ENCODE measurements at regions not wholly inside any gene's neighbourhood (a gene's known extent, or its start where the extent isn't known, plus 50 kb on each side); places are given as distances from the start of the nearest gene placed in this dataset.

GRCh38 chr10:8576281-8576680, 521.8 kb downstream of the GATA3 start:
- TF ChIP-seq CTCF (IDR thresholded peaks at IDR 0.05), result no peak
- no peak for FAIRE-seq
- Histone ChIP-seq H3K4me1 (no peaks in the 10 kb centered on the region), H3K27me3 (no peaks in the 10 kb centered on the region), H3K9me3 (no peaks in the 10 kb centered on the region), H3K27ac (no peak overlapping the region), H3K4me3 (no peak overlapping the region), H3K36me3 (no peaks in the 10 kb centered on the region)
- intact Hi-C loops (cut with DNase I), result no loop called here
- no peak for DNase-seq
- ATAC-seq, result no peak
- 79 to 82% methylated on average over 1 of the region's 1 CpG for WGBS, 2 donors

GRCh38 chr10:8576911-8577310, 522.4 kb downstream of the GATA3 start:
- intact Hi-C loops (cut with DNase I), result no loop called here
- Histone ChIP-seq H3K9me3 (no peaks in the 10 kb centered on the region), H3K4me3 (no peak overlapping the region), H3K27me3 (no peaks in the 10 kb centered on the region), H3K4me1 (no peaks in the 10 kb centered on the region), H3K36me3 (no peaks in the 10 kb centered on the region), H3K27ac (no peak overlapping the region)
- no peak for TF ChIP-seq CTCF (IDR thresholded peaks at IDR 0.05)
- WGBS, 2 donors, result 36 to 41% methylated on average over 3 of the region's 3 CpGs
- no peak for FAIRE-seq
- DNase-seq, result no peak
- ATAC-seq, result no peak

GRCh38 chr10:8577686-8578085, 523.2 kb downstream of the GATA3 start:
- intact Hi-C loops (cut with DNase I), result no loop called here
- no peaks in the 10 kb centered on the region for H3K36me3 ChIP-seq
- no peaks in the 10 kb centered on the region for H3K9me3 ChIP-seq
- 67 to 79% methylated on average over 7 of the region's 7 CpGs for WGBS, 2 donors
- DNase-seq, result no peak
- FAIRE-seq, result no peak
- no peaks in the 10 kb centered on the region for H3K27me3 ChIP-seq
- H3K4me1 ChIP-seq, result no peaks in the 10 kb centered on the region
- H3K4me3 ChIP-seq, result no peak overlapping the region
- no peak for TF ChIP-seq CTCF (IDR thresholded peaks at IDR 0.05)
- ATAC-seq, result no peak
- no peak overlapping the region for H3K27ac ChIP-seq

- Histone ChIP-seq H3K4me1 (no peaks in the 10 kb centered on the region), H3K27me3 (peaks cover 0 to 3% (median 0%) of the 10 kb centered on the region in 4 donors), H3K36me3 (no peaks in the 10 kb centered on the region), H3K27ac (no peak overlapping the region), H3K9me3 (no peaks in the 10 kb centered on the region), H3K4me3 (no peak overlapping the region)
- ATAC-seq (no peak), DNase-seq (no peak), FAIRE-seq (no peak)
- 60 to 69% methylated on average over 11 of the region's 11 CpGs for WGBS, 2 donors
- intact Hi-C loops (cut with DNase I), result no loop called here
- no peak for TF ChIP-seq CTCF (IDR thresholded peaks at IDR 0.05)
These were observed 527.2 kb downstream of the GATA3 start for GRCh38 chr10:8581521-8582225.

- intact Hi-C loops (cut with DNase I), result no loop called here
- H3K9me3 ChIP-seq, result no peaks in the 10 kb centered on the region
- no peak for DNase-seq
- H3K27ac ChIP-seq, result no peak overlapping the region
- no peaks in the 10 kb centered on the region for H3K36me3 ChIP-seq
- TF ChIP-seq CTCF (IDR thresholded peaks at IDR 0.05), result no peak
- ATAC-seq, result no peak
- H3K4me1 ChIP-seq, result no peaks in the 10 kb centered on the region
- H3K27me3 ChIP-seq, result peaks cover 0 to 3% (median 2%) of the 10 kb centered on the region in 4 donors
- no peak overlapping the region for H3K4me3 ChIP-seq
- WGBS, 2 donors, result 74 to 81% methylated on average over 2 of the region's 2 CpGs
- no peak for FAIRE-seq
These were observed 528.6 kb downstream of the GATA3 start for GRCh38 chr10:8583096-8583495.
